WTC11 (cell line): ENCODE measurements at regions not wholly inside any gene's neighbourhood (a gene's known extent, or its start where the extent isn't known, plus 50 kb on each side); places are given as distances from the start of the nearest gene placed in this dataset.

Experiments used
- ATF1 ChIP-seq: sonication (generic); formaldehyde crosslinking; IDR thresholded peaks from 2 replicates; pipeline ENCODE4 v1.8.1; 2023; ENCODE audit warnings: mild to moderate bottlenecking, moderate library complexity, missing genetic modification reagents
- ATF3 ChIP-seq: sonication (generic); formaldehyde crosslinking; conservative IDR thresholded peaks from 2 replicates; pipeline ENCODE4 v1.8.1; 2022; ENCODE audit warnings: mild to moderate bottlenecking, missing genetic modification reagents
- ELF4 ChIP-seq: sonication (generic); formaldehyde crosslinking; IDR thresholded peaks from 2 replicates; pipeline ENCODE4 v1.8.1; 2022; ENCODE audit warnings: low read depth, mild to moderate bottlenecking, moderate library complexity, missing genetic modification reagents
- FOXP1 ChIP-seq: sonication (generic); formaldehyde crosslinking; IDR thresholded peaks from 2 replicates; pipeline ENCODE4 v1.8.0; 2022; ENCODE audit warnings: missing genetic modification reagents, mild to moderate bottlenecking, moderate library complexity, borderline replicate concordance
- GTF2I ChIP-seq: fragments of 250-450 bp; sonication (Bioruptor Pico); conservative IDR thresholded peaks from 2 replicates; pipeline ENCODE4 v1.4.0; 2021; ENCODE audit warnings: mild to moderate bottlenecking
- NR2C2 ChIP-seq: sonication (generic); formaldehyde crosslinking; IDR thresholded peaks from 2 replicates; pipeline ENCODE4 v1.8.0; 2022; ENCODE audit warnings: mild to moderate bottlenecking, missing genetic modification reagents
- NR3C1 ChIP-seq: sonication (generic); formaldehyde crosslinking; conservative IDR thresholded peaks from 2 replicates; pipeline ENCODE4 v1.8.1; 2023; ENCODE audit warnings: low read depth, mild to moderate bottlenecking, missing genetic modification reagents
- SP1 ChIP-seq: sonication (generic); formaldehyde crosslinking; conservative IDR thresholded peaks from 2 replicates; pipeline ENCODE4 v1.8.1; 2022; ENCODE audit warnings: missing genetic modification reagents
- ZBTB43 ChIP-seq: sonication (generic); formaldehyde crosslinking; IDR thresholded peaks from 2 replicates; pipeline ENCODE4 v1.8.1; 2023; ENCODE audit warnings: mild to moderate bottlenecking, missing genetic modification reagents
- TF ChIP-seq, protein P1 (sequence below): fragments of 200-600 bp; IDR thresholded peaks from 2 replicates; pipeline ENCODE4 v1.8.0; 2022; ENCODE audit warnings: antibody characterized with exemption
- TF ChIP-seq, protein P2 (sequence below): sonication (generic); formaldehyde crosslinking; IDR thresholded peaks from 2 replicates; pipeline ENCODE4 v1.8.1; 2022; ENCODE audit warnings: mild to moderate bottlenecking, moderate library complexity, missing genetic modification reagents
- TF ChIP-seq, protein P3 (sequence below): fragments of 250-450 bp; sonication (Bioruptor Pico); IDR thresholded peaks from 2 replicates; pipeline ENCODE4 v1.9.0; 2021; ENCODE audit warnings: mild to moderate bottlenecking, borderline replicate concordance
- TF ChIP-seq, protein P4 (sequence below): sonication (generic); formaldehyde crosslinking; IDR thresholded peaks from 2 replicates; pipeline ENCODE4 v1.8.0; 2023; ENCODE audit warnings: missing genetic modification reagents
- TF ChIP-seq, protein P5 (sequence below): sonication (generic); formaldehyde crosslinking; conservative IDR thresholded peaks from 2 replicates; pipeline ENCODE4 v1.8.1; 2023; ENCODE audit warnings: mild to moderate bottlenecking, low read depth, missing genetic modification reagents, moderate library complexity

DNA sequence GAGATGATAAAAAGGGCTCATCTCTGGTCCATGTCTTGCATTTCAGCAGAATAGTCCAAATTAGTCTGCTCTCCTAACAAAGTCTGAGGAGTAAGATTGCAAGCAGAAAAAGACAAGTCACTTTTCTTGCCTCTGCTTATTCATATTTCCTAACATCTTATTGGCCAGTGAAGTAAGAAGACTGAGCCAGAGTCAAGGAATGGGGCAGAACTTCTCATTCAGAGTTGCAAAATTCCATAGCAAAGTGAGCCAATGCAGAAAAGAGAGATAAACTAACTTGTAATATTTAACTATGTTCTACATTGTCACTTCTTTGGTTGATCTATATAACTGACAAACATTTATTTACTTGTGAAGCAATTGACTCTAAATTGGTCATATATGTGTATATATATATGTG, 2304.0 kb downstream of the ARAP2 start:
- TF ChIP-seq, protein P1, sequence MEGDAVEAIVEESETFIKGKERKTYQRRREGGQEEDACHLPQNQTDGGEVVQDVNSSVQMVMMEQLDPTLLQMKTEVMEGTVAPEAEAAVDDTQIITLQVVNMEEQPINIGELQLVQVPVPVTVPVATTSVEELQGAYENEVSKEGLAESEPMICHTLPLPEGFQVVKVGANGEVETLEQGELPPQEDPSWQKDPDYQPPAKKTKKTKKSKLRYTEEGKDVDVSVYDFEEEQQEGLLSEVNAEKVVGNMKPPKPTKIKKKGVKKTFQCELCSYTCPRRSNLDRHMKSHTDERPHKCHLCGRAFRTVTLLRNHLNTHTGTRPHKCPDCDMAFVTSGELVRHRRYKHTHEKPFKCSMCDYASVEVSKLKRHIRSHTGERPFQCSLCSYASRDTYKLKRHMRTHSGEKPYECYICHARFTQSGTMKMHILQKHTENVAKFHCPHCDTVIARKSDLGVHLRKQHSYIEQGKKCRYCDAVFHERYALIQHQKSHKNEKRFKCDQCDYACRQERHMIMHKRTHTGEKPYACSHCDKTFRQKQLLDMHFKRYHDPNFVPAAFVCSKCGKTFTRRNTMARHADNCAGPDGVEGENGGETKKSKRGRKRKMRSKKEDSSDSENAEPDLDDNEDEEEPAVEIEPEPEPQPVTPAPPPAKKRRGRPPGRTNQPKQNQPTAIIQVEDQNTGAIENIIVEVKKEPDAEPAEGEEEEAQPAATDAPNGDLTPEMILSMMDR = no peak
- TF ChIP-seq ATF1 (CRISPR knock-in tag) (no peak), GTF2I (no peak), ATF3 (no peak), ZBTB43 (CRISPR knock-in tag) (no peak), FOXP1 (CRISPR knock-in tag) (no peak), ELF4 (no peak), NR2C2 (CRISPR knock-in tag) (no peak), NR3C1 (CRISPR knock-in tag) (no peak), SP1 (CRISPR knock-in tag) (no peak)
- TF ChIP-seq, protein P2, sequence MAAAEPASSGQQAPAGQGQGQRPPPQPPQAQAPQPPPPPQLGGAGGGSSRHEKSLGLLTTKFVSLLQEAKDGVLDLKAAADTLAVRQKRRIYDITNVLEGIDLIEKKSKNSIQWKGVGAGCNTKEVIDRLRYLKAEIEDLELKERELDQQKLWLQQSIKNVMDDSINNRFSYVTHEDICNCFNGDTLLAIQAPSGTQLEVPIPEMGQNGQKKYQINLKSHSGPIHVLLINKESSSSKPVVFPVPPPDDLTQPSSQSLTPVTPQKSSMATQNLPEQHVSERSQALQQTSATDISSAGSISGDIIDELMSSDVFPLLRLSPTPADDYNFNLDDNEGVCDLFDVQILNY (CRISPR knock-in tag) = no peak
- TF ChIP-seq, protein P3, sequence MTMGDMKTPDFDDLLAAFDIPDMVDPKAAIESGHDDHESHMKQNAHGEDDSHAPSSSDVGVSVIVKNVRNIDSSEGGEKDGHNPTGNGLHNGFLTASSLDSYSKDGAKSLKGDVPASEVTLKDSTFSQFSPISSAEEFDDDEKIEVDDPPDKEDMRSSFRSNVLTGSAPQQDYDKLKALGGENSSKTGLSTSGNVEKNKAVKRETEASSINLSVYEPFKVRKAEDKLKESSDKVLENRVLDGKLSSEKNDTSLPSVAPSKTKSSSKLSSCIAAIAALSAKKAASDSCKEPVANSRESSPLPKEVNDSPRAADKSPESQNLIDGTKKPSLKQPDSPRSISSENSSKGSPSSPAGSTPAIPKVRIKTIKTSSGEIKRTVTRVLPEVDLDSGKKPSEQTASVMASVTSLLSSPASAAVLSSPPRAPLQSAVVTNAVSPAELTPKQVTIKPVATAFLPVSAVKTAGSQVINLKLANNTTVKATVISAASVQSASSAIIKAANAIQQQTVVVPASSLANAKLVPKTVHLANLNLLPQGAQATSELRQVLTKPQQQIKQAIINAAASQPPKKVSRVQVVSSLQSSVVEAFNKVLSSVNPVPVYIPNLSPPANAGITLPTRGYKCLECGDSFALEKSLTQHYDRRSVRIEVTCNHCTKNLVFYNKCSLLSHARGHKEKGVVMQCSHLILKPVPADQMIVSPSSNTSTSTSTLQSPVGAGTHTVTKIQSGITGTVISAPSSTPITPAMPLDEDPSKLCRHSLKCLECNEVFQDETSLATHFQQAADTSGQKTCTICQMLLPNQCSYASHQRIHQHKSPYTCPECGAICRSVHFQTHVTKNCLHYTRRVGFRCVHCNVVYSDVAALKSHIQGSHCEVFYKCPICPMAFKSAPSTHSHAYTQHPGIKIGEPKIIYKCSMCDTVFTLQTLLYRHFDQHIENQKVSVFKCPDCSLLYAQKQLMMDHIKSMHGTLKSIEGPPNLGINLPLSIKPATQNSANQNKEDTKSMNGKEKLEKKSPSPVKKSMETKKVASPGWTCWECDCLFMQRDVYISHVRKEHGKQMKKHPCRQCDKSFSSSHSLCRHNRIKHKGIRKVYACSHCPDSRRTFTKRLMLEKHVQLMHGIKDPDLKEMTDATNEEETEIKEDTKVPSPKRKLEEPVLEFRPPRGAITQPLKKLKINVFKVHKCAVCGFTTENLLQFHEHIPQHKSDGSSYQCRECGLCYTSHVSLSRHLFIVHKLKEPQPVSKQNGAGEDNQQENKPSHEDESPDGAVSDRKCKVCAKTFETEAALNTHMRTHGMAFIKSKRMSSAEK (CRISPR knock-in tag) = no peak
- TF ChIP-seq, protein P4, sequence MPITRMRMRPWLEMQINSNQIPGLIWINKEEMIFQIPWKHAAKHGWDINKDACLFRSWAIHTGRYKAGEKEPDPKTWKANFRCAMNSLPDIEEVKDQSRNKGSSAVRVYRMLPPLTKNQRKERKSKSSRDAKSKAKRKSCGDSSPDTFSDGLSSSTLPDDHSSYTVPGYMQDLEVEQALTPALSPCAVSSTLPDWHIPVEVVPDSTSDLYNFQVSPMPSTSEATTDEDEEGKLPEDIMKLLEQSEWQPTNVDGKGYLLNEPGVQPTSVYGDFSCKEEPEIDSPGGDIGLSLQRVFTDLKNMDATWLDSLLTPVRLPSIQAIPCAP (CRISPR knock-in tag) = no peak
- TF ChIP-seq, protein P5, sequence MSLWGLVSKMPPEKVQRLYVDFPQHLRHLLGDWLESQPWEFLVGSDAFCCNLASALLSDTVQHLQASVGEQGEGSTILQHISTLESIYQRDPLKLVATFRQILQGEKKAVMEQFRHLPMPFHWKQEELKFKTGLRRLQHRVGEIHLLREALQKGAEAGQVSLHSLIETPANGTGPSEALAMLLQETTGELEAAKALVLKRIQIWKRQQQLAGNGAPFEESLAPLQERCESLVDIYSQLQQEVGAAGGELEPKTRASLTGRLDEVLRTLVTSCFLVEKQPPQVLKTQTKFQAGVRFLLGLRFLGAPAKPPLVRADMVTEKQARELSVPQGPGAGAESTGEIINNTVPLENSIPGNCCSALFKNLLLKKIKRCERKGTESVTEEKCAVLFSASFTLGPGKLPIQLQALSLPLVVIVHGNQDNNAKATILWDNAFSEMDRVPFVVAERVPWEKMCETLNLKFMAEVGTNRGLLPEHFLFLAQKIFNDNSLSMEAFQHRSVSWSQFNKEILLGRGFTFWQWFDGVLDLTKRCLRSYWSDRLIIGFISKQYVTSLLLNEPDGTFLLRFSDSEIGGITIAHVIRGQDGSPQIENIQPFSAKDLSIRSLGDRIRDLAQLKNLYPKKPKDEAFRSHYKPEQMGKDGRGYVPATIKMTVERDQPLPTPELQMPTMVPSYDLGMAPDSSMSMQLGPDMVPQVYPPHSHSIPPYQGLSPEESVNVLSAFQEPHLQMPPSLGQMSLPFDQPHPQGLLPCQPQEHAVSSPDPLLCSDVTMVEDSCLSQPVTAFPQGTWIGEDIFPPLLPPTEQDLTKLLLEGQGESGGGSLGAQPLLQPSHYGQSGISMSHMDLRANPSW (CRISPR knock-in tag) = no peak
